GM18520 (cell line): ENCODE measurements at regions not wholly inside any gene's neighbourhood (a gene's known extent, or its start where the extent isn't known, plus 50 kb on each side); places are given as distances from the start of the nearest gene placed in this dataset.

Experiments used
- ATAC-seq: cut with Tn5 transposase; IDR thresholded peaks from one replicate; pipeline ENCODE4 v1.9.1; 2021; ENCODE audit not compliant: unreplicated experiment

DNA sequence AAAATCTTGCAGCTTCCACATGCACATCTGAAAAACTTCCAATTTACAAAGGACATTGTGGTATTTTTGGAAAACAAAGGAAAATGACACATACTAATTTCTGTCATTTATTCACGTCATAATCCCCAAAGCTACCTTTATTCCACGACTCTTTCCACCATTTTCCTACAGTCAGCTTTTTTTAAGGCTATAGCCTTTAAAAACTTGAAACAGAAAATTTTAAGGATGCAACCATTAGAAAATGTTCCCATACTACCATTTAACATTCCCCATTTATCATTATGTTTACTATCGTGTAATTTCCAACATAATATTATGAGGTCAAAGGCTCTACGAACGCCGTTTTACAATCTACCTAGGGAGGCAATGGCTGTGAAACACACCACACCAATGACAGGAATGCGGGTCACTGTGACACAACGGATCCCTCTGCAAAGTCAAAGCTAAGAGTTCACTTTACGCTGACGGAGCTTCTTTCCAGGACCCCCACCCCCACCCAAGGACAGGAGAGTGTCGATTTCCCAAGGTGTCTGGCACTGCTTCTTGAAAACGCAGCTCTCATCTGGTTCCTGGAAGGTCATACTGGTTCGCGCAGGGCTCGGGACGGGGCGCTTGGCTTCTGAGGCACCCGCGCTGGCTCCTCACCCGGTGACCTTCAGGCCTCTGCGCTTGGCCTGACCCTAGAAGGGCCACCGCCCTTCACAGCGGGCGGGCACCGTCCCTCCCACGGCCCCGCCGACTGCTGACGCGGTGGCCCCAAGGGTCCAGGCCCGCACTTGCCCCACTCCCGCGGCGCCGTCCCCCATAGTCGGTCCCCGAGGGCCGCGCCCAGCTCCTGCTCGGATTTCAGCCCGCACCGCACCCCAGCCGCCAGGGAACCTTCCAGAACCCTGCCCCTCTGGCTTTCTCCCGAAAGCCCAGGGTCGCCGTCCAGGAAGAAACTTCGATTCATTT, 50.5 kb upstream of the ATF3 start:
- peak; percentile 7 for ATAC-seq

DNA sequence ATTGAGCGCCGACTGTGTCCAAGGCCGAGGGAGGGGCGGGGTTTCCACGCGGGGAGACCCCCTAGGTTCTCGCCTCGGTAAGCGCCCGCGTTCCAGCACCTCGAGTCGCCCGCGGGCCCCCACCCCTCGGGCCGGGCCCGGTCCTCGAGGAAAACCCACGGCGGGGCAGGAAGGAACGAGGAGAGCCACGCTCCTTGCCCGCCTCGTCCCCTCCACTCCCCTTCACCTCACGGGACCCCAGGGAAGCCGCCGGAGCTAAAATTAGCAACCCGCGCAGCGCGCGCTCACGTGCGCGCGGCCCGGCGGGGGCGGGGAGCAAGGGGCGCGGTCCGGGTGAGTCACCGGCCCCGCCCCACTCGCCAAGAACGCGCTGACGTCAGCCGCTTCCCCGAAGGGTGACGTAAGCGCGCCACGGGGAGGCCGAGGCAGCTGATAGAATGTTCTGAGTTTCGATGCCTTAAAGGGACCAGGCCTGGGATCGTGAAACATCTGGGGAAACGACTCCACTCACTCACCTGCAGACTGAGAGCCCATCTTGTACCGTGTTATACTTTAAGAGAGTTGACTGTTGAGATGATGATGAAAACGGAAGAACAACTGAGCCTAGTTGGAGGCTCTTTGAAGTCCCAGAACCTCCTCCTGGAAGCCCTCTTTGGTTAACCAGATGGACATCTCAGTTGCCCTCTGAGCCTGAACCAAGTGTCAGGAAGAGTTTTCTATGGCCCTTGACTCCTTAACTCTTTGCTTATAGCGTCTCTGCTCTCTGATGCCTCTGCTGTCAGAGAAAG, 49.7 kb upstream of the ATF3 start:
- ATAC-seq = peak; percentile 89
